Stomach smooth muscle (tissue), 2 donors: ENCODE measurements at regions not wholly inside any gene's neighbourhood (a gene's known extent, or its start where the extent isn't known, plus 50 kb on each side); places are given as distances from the start of the nearest gene placed in this dataset.

Experiments
- H3K27ac ChIP-seq: one replicate; pipeline ENCODE4 v1.7.0; 2013; ENCODE audit warnings: mild to moderate bottlenecking, low read length, inconsistent platforms
- H3K27me3 ChIP-seq, 2 donors: one replicate each; pipeline ENCODE4 v1.7.0; 2013; ENCODE audit warnings: low read length in 2 of 2; ENCODE audit not compliant: insufficient read depth in 2 of 2, control insufficient read depth in 1 of 2
- H3K36me3 ChIP-seq, 2 donors: one replicate each; pipeline ENCODE4 v1.7.0; 2013; ENCODE audit warnings: low read length in 2 of 2; ENCODE audit not compliant: control insufficient read depth in 2 of 2, insufficient read depth in 2 of 2
- H3K4me1 ChIP-seq: one replicate; pipeline ENCODE4 v1.7.0; 2013; ENCODE audit warnings: low read length; ENCODE audit not compliant: control insufficient read depth, insufficient read depth
- H3K4me3 ChIP-seq, 2 donors: one replicate each; pipeline ENCODE4 v1.7.0; 2013; ENCODE audit warnings: low read length in 2 of 2
- H3K9ac ChIP-seq, 2 donors: one replicate each; pipeline ENCODE4 v1.7.0; 2013; ENCODE audit warnings: low read length in 2 of 2, mild to moderate bottlenecking in 1 of 2
- H3K9me3 ChIP-seq, 2 donors: one replicate each; pipeline ENCODE4 v1.7.0; 2013; ENCODE audit warnings: low read length in 2 of 2; ENCODE audit not compliant: control insufficient read depth in 2 of 2
- donor health status: healthy.
- donor health status: Pancreatic carcinoma.

DNA sequence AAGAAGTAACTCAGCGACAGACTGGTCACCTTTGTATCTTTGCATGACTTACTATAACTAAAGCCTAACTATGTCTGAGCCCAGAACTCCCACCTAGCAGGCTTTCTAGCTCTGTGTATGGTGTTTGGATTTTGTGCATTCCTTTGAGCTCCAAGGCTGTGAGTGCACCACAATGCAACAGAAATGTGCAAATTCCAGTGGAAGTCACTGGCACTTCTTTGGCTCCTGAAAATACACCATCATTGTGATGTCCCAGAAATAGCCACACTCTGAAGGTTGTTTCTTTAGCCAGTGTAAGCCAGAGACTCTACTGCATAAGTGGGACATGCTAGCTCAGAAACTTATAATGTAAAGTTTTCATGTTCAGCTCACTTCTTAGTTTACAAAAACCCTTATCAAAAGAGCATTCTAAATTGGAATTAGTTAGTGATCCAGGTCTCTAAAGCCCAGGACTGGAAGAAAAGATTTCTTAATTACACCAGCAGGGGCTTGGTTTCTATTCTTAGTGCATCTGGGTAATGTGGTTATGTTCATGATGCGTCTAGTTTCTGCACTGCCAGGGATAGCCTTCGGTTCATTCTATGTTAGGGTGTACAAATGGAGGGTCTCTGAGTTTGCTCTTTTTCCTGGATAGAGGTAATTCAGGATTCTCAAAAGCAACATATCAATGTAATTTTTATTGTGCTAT, 1239.5 kb upstream of the ZEB2 start:
- no peak overlapping the region for H3K9ac ChIP-seq
- H3K27me3 ChIP-seq, result no peaks in the 10 kb centered on the region
- no peak overlapping the region for H3K4me3 ChIP-seq
- H3K27ac ChIP-seq, result no peak overlapping the region
- no peaks in the 10 kb centered on the region for H3K36me3 ChIP-seq
- peaks cover 5% of the 10 kb centered on the region for H3K4me1 ChIP-seq
- H3K9me3 ChIP-seq, result no peaks in the 10 kb centered on the region

GRCh38 chr2:145757503-145758246, 1237.8 kb upstream of the ZEB2 start:
- no peak overlapping the region for H3K9ac ChIP-seq
- no peak overlapping the region for H3K27ac ChIP-seq
- H3K4me3 ChIP-seq, result no peak overlapping the region
- H3K4me1 ChIP-seq, result peaks cover 11% of the 10 kb centered on the region
- no peaks in the 10 kb centered on the region for H3K36me3 ChIP-seq
- no peaks in the 10 kb centered on the region for H3K27me3 ChIP-seq
- no peaks in the 10 kb centered on the region for H3K9me3 ChIP-seq

DNA sequence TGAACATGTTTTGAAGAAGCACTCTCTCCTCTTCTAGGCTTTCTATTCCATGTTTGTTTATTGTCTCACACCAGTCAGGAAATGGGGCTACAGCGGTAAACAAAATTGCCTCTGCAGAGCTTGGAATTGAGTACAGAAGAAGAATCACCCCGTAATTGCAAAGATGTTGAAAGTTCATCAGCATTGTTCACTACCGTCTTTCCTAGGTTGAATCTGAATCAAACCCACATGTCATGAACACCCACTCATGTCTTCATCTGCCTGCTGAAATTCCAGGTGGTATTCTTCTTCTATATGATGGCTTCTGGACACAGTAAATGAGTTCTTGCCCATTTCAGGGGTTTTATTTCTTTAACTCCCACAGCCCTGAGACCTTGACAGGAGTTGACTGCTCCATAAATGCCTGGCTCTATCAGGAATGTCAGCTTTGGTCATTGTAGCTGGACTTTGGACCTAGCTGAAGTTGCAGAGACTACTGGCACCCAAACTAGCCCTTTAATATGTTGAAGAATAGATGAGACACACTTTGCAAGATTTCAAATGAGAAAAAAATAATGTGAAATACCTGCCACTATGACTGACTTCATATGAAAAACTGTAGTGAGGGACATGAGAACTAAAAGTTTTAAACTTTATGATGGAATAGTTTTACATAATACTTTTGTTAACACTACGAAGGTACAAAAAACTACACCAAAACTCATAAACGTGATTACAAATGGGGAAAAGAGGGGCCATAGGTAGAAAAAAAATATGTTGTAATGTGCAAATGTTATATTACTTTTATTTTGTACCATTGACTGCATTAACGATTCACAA, 1235.3 kb upstream of the ZEB2 start:
- Histone ChIP-seq H3K4me3 (no peak overlapping the region), H3K9ac (no peak overlapping the region), H3K4me1 (peaks cover 17% of the 10 kb centered on the region), H3K27me3 (no peaks in the 10 kb centered on the region), H3K36me3 (no peaks in the 10 kb centered on the region), H3K9me3 (no peaks in the 10 kb centered on the region), H3K27ac (no peak overlapping the region)

GRCh38 chr2:145753966-145754365, 1234.0 kb upstream of the ZEB2 start:
- Histone ChIP-seq H3K4me1 (peaks cover 17% of the 10 kb centered on the region), H3K36me3 (no peaks in the 10 kb centered on the region), H3K4me3 (no peak overlapping the region), H3K27me3 (no peaks in the 10 kb centered on the region), H3K9ac (no peak overlapping the region), H3K9me3 (no peaks in the 10 kb centered on the region), H3K27ac (no peak overlapping the region)

DNA sequence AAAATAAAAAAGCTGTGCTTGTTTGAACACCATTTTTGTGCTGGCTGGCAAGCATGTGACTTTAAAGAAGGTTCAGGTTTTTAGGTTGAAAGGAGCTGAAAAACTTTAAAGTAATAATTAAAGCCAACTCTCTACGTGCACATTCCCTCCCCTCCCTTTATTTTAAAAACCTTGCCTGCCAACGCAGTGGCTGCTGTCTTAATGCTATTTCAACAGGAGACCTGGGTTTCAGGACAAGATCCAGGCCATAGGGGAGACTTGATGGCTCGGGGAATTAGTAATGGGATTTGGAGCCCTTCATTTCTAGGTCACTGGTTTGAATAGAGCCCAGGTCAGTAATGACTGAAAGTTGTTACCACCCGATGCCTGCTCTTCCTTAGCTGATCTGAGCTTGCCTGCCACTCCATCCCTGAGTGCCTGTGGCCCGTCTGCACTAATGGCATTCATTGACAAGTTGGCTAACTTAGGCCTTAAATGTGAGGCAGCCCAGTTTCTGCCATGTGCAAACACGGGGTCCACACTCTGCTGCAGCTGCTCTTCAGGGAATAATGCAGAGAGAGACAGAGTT, 1233.2 kb upstream of the ZEB2 start:
- Histone ChIP-seq H3K27ac (no peak overlapping the region), H3K27me3 (no peaks in the 10 kb centered on the region), H3K9ac (no peak overlapping the region)

DNA sequence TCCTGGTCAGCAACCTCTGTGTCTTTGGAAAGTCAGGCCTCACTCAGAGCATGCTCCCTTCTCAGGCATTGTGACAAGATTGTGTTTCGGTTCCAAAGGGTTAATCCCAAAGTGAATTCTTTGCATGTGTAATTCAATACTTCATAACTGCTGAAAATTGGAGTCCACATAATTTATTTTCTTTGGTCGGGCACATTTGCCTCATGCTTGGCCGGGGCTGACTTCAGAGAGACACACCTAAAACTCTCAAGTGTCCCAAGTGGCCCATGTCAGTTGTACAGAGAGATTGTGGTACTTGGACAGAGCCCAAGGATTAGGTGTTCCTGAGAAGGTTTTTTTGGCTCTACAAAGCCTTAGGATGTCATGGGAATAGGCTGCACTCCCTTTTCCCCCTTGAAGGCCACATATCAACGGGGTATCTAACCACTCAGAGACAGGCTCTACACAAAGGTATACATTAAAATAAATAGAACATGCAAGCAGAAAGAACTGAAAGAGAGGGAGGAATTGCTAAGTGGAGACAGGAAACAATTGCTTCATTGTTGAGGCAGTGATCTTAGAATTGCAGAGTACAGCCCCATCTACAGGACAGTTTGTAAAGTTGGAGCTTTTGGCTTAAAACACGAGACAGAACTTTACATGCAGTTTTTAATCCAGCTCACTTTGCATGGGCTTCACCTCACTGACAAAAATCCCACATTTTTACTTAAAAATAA, 1232.3 kb upstream of the ZEB2 start:
- Histone ChIP-seq H3K9ac (peak overlapping the region in 1 of 2 donors; percentile 20), H3K27ac (no peak overlapping the region), H3K4me3 (no peak overlapping the region)

More for the DNA sequence above, 1233.2 kb upstream of the ZEB2 start:
- H3K4me1 ChIP-seq, result peaks cover 17% of the 10 kb centered on the region
- H3K4me3 ChIP-seq, result no peak overlapping the region
- no peaks in the 10 kb centered on the region for H3K36me3 ChIP-seq
- H3K9me3 ChIP-seq, result no peaks in the 10 kb centered on the region

GRCh38 chr2:145751629-145752028, 1231.7 kb upstream of the ZEB2 start:
- Histone ChIP-seq H3K9ac (no peak overlapping the region), H3K9me3 (no peaks in the 10 kb centered on the region), H3K27ac (no peak overlapping the region), H3K4me1 (peaks cover 17% of the 10 kb centered on the region), H3K27me3 (no peaks in the 10 kb centered on the region), H3K4me3 (no peak overlapping the region), H3K36me3 (no peaks in the 10 kb centered on the region)

More for the DNA sequence above, 1232.3 kb upstream of the ZEB2 start:
- no peaks in the 10 kb centered on the region for H3K27me3 ChIP-seq
- H3K9me3 ChIP-seq, result no peaks in the 10 kb centered on the region
- H3K4me1 ChIP-seq, result peaks cover 17% of the 10 kb centered on the region
- no peaks in the 10 kb centered on the region for H3K36me3 ChIP-seq

DNA sequence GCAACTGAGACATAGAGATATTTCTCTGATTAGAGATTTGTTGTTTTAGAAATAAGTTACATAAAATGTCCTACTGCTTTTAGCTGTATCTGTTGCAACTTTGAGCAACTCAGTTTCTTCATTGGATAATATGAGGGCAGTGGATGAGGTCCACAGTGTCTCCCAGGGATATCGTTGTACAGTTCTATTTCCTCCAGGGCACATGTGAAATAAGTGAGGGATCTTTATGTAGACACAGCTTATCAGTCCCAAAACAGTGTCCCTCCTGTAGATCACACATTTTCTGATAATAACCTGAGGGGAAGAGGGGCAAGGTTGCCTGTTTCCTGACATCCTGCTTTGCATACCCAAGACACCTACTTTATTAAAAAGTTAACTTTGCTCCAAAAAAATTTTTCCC, 1231.2 kb upstream of the ZEB2 start:
- Histone ChIP-seq H3K9ac (no peak overlapping the region), H3K27me3 (no peaks in the 10 kb centered on the region), H3K36me3 (no peaks in the 10 kb centered on the region), H3K9me3 (no peaks in the 10 kb centered on the region), H3K27ac (no peak overlapping the region), H3K4me3 (no peak overlapping the region), H3K4me1 (peaks cover 17% of the 10 kb centered on the region)

GRCh38 chr2:145750612-145751011, 1230.7 kb upstream of the ZEB2 start:
- H3K27ac ChIP-seq, result no peak overlapping the region
- no peak overlapping the region for H3K4me3 ChIP-seq
- no peaks in the 10 kb centered on the region for H3K27me3 ChIP-seq
- no peaks in the 10 kb centered on the region for H3K36me3 ChIP-seq
- H3K9ac ChIP-seq, result no peak overlapping the region
- H3K4me1 ChIP-seq, result peaks cover 17% of the 10 kb centered on the region
- H3K9me3 ChIP-seq, result no peaks in the 10 kb centered on the region

DNA sequence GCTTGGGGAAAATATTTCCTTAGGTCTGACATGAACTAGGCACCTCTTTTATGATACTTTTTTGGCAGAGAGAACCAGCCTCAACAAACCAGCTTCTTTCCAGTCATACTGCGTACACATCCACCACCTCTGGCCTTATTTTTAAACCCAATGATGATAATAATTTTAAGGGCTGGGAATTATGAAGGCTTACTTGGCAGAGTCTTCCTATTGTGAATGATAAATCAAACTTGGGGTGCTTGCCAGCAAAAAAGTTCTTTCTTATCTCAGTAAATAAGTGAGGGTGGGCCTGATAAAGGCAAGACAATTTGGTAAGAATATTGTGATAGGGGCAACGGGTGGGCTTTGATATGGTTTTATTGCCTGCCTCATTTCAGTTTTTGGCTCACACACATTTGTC, 1230.2 kb upstream of the ZEB2 start:
- no peak overlapping the region for H3K4me3 ChIP-seq
- no peak overlapping the region for H3K9ac ChIP-seq
- peaks cover 17% of the 10 kb centered on the region for H3K4me1 ChIP-seq
- no peaks in the 10 kb centered on the region for H3K36me3 ChIP-seq
- H3K27me3 ChIP-seq, result no peaks in the 10 kb centered on the region
- no peak overlapping the region for H3K27ac ChIP-seq
- no peaks in the 10 kb centered on the region for H3K9me3 ChIP-seq
